Effector memory CD8-positive, alpha-beta T cell (primary cell): ENCODE measurements at regions not wholly inside any gene's neighbourhood (a gene's known extent, or its start where the extent isn't known, plus 50 kb on each side); places are given as distances from the start of the nearest gene placed in this dataset.
"Not testable (repeated sequence)": the region's sequence is repeated elsewhere in the genome, so short reads cannot be mapped to it uniquely, and the experiment has no call there.

Experiments
- ATAC-seq: fragments of 150-1000 bp; cut with Tn5 transposase; replicated peaks from 2 replicates; pipeline ENCODE4 v1.10.0; 2021; ENCODE audit warnings: mild to moderate bottlenecking, moderate library complexity
- DNase-seq, 3 experiments: peaks; one replicate each; pipeline ENCODE4 v3.0.0; 2021
- H3K27ac Mint-ChIP-seq, 2 donors: one replicate each; pipeline ENCODE4 v1.8.0; 2022; ENCODE audit warnings: mild to moderate bottlenecking in 2 of 2, mixed read lengths in 2 of 2, moderate library complexity in 2 of 2
- H3K27me3 Mint-ChIP-seq, 2 donors: one replicate each; pipeline ENCODE4 v1.8.0; 2022; ENCODE audit warnings: mixed read lengths in 2 of 2
- H3K36me3 Mint-ChIP-seq: one replicate; pipeline ENCODE4 v1.8.0; 2022; ENCODE audit warnings: mild to moderate bottlenecking, moderate library complexity, mixed read lengths; ENCODE audit not compliant: insufficient read depth
- H3K4me1 Mint-ChIP-seq, 2 donors: one replicate each; pipeline ENCODE4 v1.8.0; 2022; ENCODE audit warnings: low read depth in 2 of 2, mixed read lengths in 2 of 2
- H3K4me3 Mint-ChIP-seq, 2 donors: one replicate each; pipeline ENCODE4 v1.8.0; 2022; ENCODE audit warnings: mild to moderate bottlenecking in 2 of 2, mixed read lengths in 2 of 2, moderate library complexity in 2 of 2
- H3K9me3 Mint-ChIP-seq, 2 donors: one replicate each; pipeline ENCODE4 v1.8.0; 2022; ENCODE audit warnings: mixed read lengths in 2 of 2

DNA sequence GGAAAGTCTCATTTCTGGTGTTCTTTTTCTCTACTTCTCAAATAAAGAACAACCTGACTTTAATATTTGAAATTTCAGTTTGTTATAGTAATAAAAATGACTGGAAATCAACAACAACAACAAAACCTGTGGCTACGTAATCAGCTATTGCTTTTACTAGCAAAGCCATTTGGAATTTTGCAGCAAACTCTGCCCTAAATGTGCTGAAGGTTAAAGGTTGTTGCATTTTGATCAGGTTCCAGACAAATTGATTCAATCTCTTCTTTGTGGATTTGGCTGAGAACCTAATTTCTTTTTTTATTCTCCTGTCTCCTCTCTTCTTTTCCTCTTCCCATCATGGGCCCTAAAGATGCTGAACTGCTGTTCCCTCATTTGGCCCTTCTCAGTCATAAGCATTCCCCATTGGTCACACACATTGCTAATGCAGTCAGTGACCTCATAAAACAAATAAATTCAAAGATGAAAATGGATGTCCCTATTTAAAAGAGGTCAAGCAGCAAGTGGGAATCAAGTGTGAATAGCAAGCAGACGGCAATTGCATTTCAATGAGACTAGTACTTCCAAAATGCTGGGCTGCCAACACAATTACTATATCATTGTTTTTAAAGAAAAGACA, 795.1 kb upstream of the CDH8 start:
- Mint-ChIP-seq H3K27ac (no peak overlapping the region), H3K4me1 (no peaks in the 10 kb centered on the region), H3K27me3 (no peaks in the 10 kb centered on the region), H3K36me3 (no peaks in the 10 kb centered on the region), H3K9me3 (peaks cover 17 to 37% of the 10 kb centered on the region in 2 donors), H3K4me3 (no peak overlapping the region)
- DNase-seq (no peak), ATAC-seq (no peak)

- H3K27me3 Mint-ChIP-seq = no peaks in the 10 kb centered on the region
- peaks cover 20 to 33% of the 10 kb centered on the region in 2 donors for H3K9me3 Mint-ChIP-seq
- no peak for DNase-seq
- no peak overlapping the region for H3K4me3 Mint-ChIP-seq
- H3K36me3 Mint-ChIP-seq = no peaks in the 10 kb centered on the region
- ATAC-seq = no peak
- H3K4me1 Mint-ChIP-seq = no peaks in the 10 kb centered on the region
- no peak overlapping the region for H3K27ac Mint-ChIP-seq
Measured at GRCh38 chr16:62829607-62830006, 793.4 kb upstream of the CDH8 start.

DNA sequence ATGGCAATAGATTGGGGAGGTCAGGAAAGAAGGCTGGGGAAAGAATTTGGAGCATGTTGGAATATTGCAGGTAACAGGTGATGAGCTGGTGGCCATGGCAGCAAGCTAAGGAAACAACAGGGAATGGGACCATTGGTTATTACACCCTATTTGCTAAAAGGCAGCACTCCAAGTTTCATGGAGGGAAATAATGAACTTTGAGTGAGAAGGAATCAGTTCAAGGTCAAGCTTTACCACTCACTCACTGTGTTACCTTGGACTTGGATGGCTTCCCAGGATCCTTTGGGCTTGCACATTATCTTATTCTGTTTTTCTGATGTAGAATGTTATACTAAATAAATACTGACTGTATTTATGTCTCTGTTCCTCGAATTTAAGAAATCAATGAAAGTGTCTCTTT, 792.8 kb upstream of the CDH8 start:
- peaks cover 23 to 28% of the 10 kb centered on the region in 2 donors for H3K9me3 Mint-ChIP-seq
- no peaks in the 10 kb centered on the region for H3K4me1 Mint-ChIP-seq
- H3K27me3 Mint-ChIP-seq = no peaks in the 10 kb centered on the region
- ATAC-seq (no peak), DNase-seq (no peak)
- H3K36me3 Mint-ChIP-seq = no peaks in the 10 kb centered on the region
- no peak overlapping the region for H3K27ac Mint-ChIP-seq
- no peak overlapping the region for H3K4me3 Mint-ChIP-seq

DNA sequence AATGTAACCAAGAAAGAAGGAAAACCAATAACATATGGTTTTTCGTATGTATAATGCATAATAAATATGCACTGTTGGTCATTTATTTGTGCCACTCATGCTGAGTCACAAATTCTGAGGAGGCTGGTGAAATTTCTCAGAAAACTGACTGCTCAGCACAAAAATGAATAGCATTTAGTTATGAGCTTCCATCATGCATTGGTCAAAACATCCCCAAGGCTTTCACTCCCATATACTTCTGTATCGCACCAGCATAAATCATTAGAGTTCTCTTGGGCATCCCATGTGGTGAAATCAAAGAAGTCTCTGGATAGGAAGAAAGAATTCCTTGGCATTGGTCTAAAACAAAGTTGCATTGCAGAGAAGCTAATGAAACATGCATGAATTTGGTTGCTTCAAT, 785.6 kb upstream of the CDH8 start:
- ATAC-seq = no peak
- no peak for DNase-seq
- Mint-ChIP-seq H3K27me3 (no peaks in the 10 kb centered on the region), H3K4me3 (no peak overlapping the region), H3K9me3 (peaks cover 9 to 23% of the 10 kb centered on the region in 2 donors), H3K4me1 (no peaks in the 10 kb centered on the region), H3K36me3 (no peaks in the 10 kb centered on the region), H3K27ac (no peak overlapping the region)

DNA sequence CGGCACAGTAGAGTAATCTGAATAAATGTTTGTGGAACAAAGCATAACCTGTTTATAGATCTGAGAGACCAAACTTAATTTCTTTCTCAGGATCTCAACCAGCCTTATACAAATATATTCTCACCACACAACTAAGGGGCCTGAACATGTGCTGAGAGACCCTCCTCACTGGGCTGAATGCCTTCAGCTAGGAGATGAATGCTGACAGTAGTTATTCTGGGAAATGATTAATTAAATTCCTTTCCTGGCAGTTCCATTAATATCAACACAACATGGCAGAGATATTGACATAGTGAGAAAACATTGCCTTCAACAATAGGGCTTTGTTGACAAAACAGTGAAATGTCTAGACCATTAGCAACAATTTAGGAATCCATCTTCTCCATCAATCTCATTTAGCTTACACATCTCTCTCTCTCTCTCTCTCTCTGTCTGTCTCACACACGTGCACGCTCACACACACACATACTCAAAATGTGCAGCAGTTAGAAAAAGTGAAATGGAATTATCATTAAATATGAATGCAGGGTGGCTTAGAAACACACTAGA, 780.8 kb upstream of the CDH8 start:
- no peaks in the 10 kb centered on the region for H3K36me3 Mint-ChIP-seq
- no peak for DNase-seq
- H3K27me3 Mint-ChIP-seq = no peaks in the 10 kb centered on the region
- no peaks in the 10 kb centered on the region for H3K4me1 Mint-ChIP-seq
- H3K9me3 Mint-ChIP-seq = peaks cover 9 to 12% of the 10 kb centered on the region in 2 donors
- no peak for ATAC-seq
- no peak overlapping the region for H3K4me3 Mint-ChIP-seq
- no peak overlapping the region for H3K27ac Mint-ChIP-seq

DNA sequence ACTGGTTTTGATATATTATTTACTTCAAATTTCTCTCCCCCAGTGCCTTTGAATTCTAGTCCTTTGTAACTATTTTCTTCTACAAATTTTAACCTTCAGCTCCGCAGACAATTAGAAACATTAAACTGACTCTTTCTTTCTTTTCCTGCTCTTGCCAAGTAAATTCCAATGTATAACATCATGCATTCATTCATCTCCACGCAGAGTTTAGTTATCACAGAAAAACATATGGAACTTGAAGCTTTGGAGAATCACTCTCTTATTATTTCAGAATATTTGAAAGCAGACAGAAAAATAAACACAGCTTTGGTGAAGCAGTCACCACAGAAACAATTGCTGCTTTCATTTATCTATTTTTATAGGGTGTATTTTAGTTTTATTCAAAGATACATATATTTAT, 778.7 kb upstream of the CDH8 start:
- ATAC-seq (no peak), DNase-seq (no peak)
- no peak overlapping the region for H3K27ac Mint-ChIP-seq
- no peaks in the 10 kb centered on the region for H3K27me3 Mint-ChIP-seq
- H3K4me1 Mint-ChIP-seq = no peaks in the 10 kb centered on the region
- no peaks in the 10 kb centered on the region for H3K36me3 Mint-ChIP-seq
- H3K9me3 Mint-ChIP-seq = peaks cover 10% of the 10 kb centered on the region in 2 donors
- H3K4me3 Mint-ChIP-seq = no peak overlapping the region

- H3K4me3 Mint-ChIP-seq = no peak overlapping the region
- H3K27me3 Mint-ChIP-seq = no peaks in the 10 kb centered on the region
- H3K4me1 Mint-ChIP-seq = no peaks in the 10 kb centered on the region
- peaks cover 7 to 24% of the 10 kb centered on the region in 2 donors for H3K9me3 Mint-ChIP-seq
- DNase-seq = no peak
- no peak for ATAC-seq
- no peak overlapping the region for H3K27ac Mint-ChIP-seq
- H3K36me3 Mint-ChIP-seq = no peaks in the 10 kb centered on the region
Measured at GRCh38 chr16:62805221-62805857, 769.1 kb upstream of the CDH8 start.

DNA sequence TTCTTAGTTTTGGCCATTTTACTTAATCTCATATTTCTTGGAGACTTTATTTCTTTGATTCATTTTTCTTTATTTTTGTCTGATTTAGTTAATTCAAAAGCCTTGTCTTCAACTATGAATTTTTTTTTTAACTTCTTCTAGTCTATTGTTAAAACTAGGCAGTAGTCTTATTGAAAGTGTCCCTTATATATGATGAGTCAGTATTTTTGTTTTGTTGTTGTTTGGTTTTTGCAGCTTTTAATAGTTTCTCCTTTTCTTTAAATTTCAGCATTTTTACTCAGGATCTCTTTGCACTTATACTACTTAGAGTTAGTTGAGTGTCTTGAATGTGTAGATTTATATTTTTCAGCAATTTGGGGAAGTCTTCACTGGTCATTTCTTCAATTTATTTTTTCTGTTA, 758.5 kb upstream of the CDH8 start:
- H3K27ac Mint-ChIP-seq = no peak overlapping the region
- H3K9me3 Mint-ChIP-seq = peaks cover 15 to 51% of the 10 kb centered on the region in 2 donors
- no peaks in the 10 kb centered on the region for H3K4me1 Mint-ChIP-seq
- no peak for ATAC-seq
- no peaks in the 10 kb centered on the region for H3K36me3 Mint-ChIP-seq
- no peak for DNase-seq
- no peak overlapping the region for H3K4me3 Mint-ChIP-seq
- H3K27me3 Mint-ChIP-seq = no peaks in the 10 kb centered on the region

DNA sequence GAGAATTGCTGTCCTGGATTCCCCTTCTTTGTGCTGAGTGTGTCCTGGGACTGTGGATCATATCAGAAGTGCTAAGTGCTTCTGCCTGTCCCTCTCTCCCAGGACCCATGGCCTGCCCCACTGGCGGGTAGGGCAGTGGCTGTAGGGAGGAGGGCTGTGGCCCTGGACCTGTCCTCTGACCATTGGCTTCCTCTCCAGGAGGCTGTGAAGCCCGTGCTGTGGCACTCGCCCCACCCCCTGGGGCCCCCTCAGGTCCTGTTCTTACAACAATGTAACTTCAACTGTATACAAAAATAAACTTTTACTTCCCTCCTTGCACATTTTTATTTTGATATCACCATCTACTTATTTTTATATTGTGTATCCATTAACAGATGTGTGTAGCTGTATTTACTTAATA, 743.8 kb upstream of the CDH8 start:
- not testable (repeated sequence) for H3K27me3 Mint-ChIP-seq, H3K27ac Mint-ChIP-seq, ATAC-seq, H3K4me1 Mint-ChIP-seq, H3K36me3 Mint-ChIP-seq, H3K4me3 Mint-ChIP-seq, DNase-seq
- peaks cover 1 to 33% of the 10 kb centered on the region in 2 donors for H3K9me3 Mint-ChIP-seq

DNA sequence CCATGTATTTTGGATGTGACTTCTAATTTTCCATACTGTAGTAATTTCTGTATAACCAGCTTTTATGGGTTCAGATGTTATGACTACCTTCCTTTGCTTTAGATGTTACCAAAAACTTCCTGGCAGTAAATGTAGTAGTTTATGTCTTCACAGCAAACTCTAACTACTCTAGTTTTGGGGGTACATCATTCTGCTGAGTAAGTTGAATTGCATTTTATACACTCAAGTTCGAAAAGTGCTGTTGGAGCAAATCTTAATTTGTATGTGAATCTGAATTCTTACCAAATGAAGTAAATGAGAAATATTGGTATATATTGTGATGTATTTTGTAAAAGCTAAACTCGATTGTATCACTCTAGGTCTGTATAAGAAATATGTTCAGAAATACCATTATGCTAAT, 728.3 kb upstream of the CDH8 start:
- Mint-ChIP-seq H3K9me3 (peaks cover 12 to 15% of the 10 kb centered on the region in 2 donors), H3K36me3 (no peaks in the 10 kb centered on the region), H3K4me1 (no peaks in the 10 kb centered on the region), H3K27me3 (no peaks in the 10 kb centered on the region), H3K4me3 (no peak overlapping the region), H3K27ac (no peak overlapping the region)
- ATAC-seq (no peak), DNase-seq (no peak)

- Mint-ChIP-seq H3K4me3 (no peak overlapping the region), H3K27ac (no peak overlapping the region), H3K36me3 (no peaks in the 10 kb centered on the region), H3K9me3 (peaks cover 11 to 16% of the 10 kb centered on the region in 2 donors), H3K4me1 (no peaks in the 10 kb centered on the region), H3K27me3 (no peaks in the 10 kb centered on the region)
- DNase-seq (no peak), ATAC-seq (no peak)
Measured at GRCh38 chr16:62760398-62760797, 724.2 kb upstream of the CDH8 start.

GRCh38 chr16:62755938-62756337, 719.7 kb upstream of the CDH8 start:
- no peaks in the 10 kb centered on the region for H3K4me1 Mint-ChIP-seq
- H3K9me3 Mint-ChIP-seq = peaks cover 19 to 22% of the 10 kb centered on the region in 2 donors
- no peak overlapping the region for H3K27ac Mint-ChIP-seq
- no peaks in the 10 kb centered on the region for H3K36me3 Mint-ChIP-seq
- no peak overlapping the region for H3K4me3 Mint-ChIP-seq
- no peaks in the 10 kb centered on the region for H3K27me3 Mint-ChIP-seq
- DNase-seq (no peak), ATAC-seq (no peak)

GRCh38 chr16:62752854-62753253, 716.6 kb upstream of the CDH8 start:
- ATAC-seq (no peak), DNase-seq (no peak)
- Mint-ChIP-seq H3K9me3 (peaks cover 16 to 22% of the 10 kb centered on the region in 2 donors), H3K36me3 (no peaks in the 10 kb centered on the region), H3K4me3 (no peak overlapping the region), H3K4me1 (no peaks in the 10 kb centered on the region), H3K27me3 (no peaks in the 10 kb centered on the region), H3K27ac (no peak overlapping the region)

GRCh38 chr16:62751218-62751617, 715.0 kb upstream of the CDH8 start:
- no peaks in the 10 kb centered on the region for H3K36me3 Mint-ChIP-seq
- ATAC-seq = no peak

More at GRCh38 chr16:62751218-62751617, 715.0 kb upstream of the CDH8 start:
- Mint-ChIP-seq H3K27ac (no peak overlapping the region), H3K27me3 (no peaks in the 10 kb centered on the region), H3K9me3 (peaks cover 13 to 18% of the 10 kb centered on the region in 2 donors), H3K4me1 (no peaks in the 10 kb centered on the region), H3K4me3 (no peak overlapping the region)
- DNase-seq = no peak
